ENCODE measurements at regions not wholly inside any gene's neighbourhood (a gene's known extent, or its start where the extent isn't known, plus 50 kb on each side); places are given as distances from the start of the nearest gene placed in this dataset.

DNA sequence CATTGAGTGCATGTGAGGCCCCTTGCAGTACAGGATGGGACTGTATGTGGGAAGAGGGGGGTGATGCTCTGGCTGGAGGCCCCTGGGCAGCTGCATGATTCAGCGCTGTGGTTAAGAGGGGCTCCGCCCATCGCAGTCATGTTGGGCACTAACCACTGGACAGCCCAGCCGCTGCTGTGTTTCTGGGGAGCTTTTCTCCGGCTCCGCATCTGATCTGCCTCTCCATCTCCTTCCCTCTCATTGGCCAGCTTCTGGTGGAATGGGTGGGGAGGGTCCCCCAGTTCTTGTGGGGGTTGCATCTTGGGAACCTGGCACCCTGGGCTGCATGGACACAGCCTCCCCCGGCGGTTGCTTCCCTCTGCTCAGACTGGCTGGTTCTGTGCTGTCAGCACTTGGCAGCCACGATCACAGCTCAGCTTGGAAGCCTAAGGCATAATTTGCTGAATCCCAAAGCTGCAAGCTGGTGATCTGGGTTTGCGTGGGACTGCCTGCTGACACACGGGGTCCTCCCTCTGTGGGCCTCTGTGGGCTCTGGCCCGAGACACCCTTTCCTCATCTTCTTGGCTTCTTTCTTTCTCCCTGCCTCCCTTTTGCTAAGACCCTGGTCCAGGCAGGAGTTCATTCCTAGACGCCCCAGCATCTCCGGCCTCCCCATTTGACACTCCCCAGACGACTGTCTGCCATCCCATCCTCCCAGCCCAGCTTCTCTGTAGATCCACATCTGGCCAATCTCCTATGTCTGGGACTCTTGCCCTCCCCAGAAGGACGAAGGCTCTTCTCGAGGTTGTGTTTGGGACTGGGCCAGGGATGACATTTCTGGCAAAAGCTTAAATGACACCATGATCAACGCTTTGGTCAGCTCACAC, 168.3 kb downstream of the SEC14L1 start:
- FAIRE-seq, result no peak

DNA sequence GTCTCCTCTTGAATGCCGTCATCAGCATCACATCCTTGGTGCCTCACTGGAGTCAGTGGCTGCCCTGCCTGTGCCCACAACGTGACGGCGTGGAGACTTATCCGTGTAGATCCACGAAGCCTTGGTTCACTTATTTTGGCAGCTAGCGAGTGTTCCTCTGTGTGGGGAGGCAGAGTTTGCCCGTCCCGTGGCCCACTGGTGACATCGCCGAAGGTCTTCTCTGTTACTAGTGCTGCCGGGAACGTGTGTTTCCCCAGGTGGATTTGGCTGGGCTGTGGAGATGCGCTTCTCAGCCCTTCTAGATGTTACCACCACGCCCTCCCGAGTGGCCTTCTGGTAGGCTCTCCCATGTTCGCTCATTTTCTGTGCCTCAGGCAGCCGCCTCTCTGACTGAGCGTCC, 169.6 kb downstream of the SEC14L1 start:
- 90% methylated on average over 17 of the region's 19 CpGs for WGBS (ENCODE audit: low lambda C conversion rate)
- Histone ChIP-seq H3K79me2 (ENCODE audit: insufficient read depth, low read length) (peaks cover 84% of the 10 kb centered on the region), H2AFZ (ENCODE audit: low read length) (no peak overlapping the region), H3K9me3 (ENCODE audit: low read length) (no peaks in the 10 kb centered on the region), H3K4me1 (ENCODE audit: insufficient read depth, low read length) (peaks cover 68% of the 10 kb centered on the region), H3K36me3 (replicated peaks in 1 of 2; ENCODE audit: control insufficient read depth in 1 of 2, insufficient read depth in 2 of 2, low read length in 2 of 2) (peaks cover 34 to 62% of the 10 kb centered on the region in 2 experiments; a peak in 4 of 5 replicates), H3K27me3 (ENCODE audit: control insufficient read depth in 1 of 2, insufficient read depth in 2 of 2, low read length in 2 of 2) (no peaks in the 10 kb centered on the region), H3K4me3 (replicated peaks in 1 of 3; ENCODE audit: insufficient read depth in 1 of 3, low read depth in 2 of 3, low read length in 3 of 3) (no peak overlapping the region), H3K9ac (ENCODE audit: insufficient read depth, low read depth, low read length) (no peak overlapping the region), H3K4me2 (ENCODE audit: low read depth, low read length) (no peak overlapping the region), H4K20me1 (ENCODE audit: insufficient read depth, low read length) (peaks cover 67% of the 10 kb centered on the region; the same call in 1 of the 2 replicates), H3K27ac (ENCODE audit: extremely low read length, insufficient read depth, low read length) (no peak overlapping the region)
- ChIA-PET POLR2A (no interaction called here), CTCF (ENCODE audit: low intra/inter-chr PET ratio, low total read pairs) (no interaction called here)
- DNase-seq (ENCODE audit: low spot score), result no peak
- ATAC-seq, result no peak
- no peak for FAIRE-seq
- intact Hi-C loops (cut with micrococcal nuclease; ENCODE audit: unreplicated experiment), result no loop called here
- TF ChIP-seq ZNF543 (CRISPR knock-in tag; IDR thresholded peaks at IDR 0.05), result no peak
- peak; percentile 34; the same call in 1 of the 2 replicates for TF ChIP-seq ZNF687 (CRISPR knock-in tag; IDR thresholded peaks at IDR 0.05)
- TF ChIP-seq ZBTB38 (CRISPR knock-in tag; IDR thresholded peaks at IDR 0.05), result peak; percentile 47; the same call in 1 of the 2 replicates
- TF ChIP-seq AKAP8 (CRISPR knock-in tag; IDR thresholded peaks at IDR 0.05), result 0 out of 2 replicates have a peak, but pooled peaks have one; percentile 39
- no TSS peak for BruUV-seq (replicated peaks)
- in situ Hi-C loops (cut with HindIII; ENCODE audit: extremely low pct_ligation_motif_present, low pct_unique_long_range_greater_than_20kb), result no loop called here

More for the DNA sequence above, 168.3 kb downstream of the SEC14L1 start:
- POLR2A ChIA-PET, result interaction anchor here (0.8 to 4.8 kb wide), 4 partner anchors 10 to 28 kb away, joined by 3 to 80 read pairs (median 18); no protein-coding TSS in a partner anchor
- intact Hi-C loops (cut with micrococcal nuclease; ENCODE audit: unreplicated experiment), result no loop called here
- Histone ChIP-seq H3K4me1 (ENCODE audit: insufficient read depth, low read length) (peaks cover 68% of the 10 kb centered on the region), H3K9ac (ENCODE audit: insufficient read depth, low read depth, low read length) (no peak overlapping the region), H2AFZ (ENCODE audit: low read length) (no peak overlapping the region), H3K4me2 (ENCODE audit: low read depth, low read length) (no peak overlapping the region), H4K20me1 (ENCODE audit: insufficient read depth, low read length) (peaks cover 60% of the 10 kb centered on the region; the same call in 1 of the 2 replicates), H3K79me2 (ENCODE audit: insufficient read depth, low read length) (peaks cover 88% of the 10 kb centered on the region), H3K36me3 (replicated peaks in 1 of 2; ENCODE audit: control insufficient read depth in 1 of 2, insufficient read depth in 2 of 2, low read length in 2 of 2) (peaks cover 31 to 57% of the 10 kb centered on the region in 2 experiments; a peak in 4 of 5 replicates), H3K27me3 (ENCODE audit: control insufficient read depth in 1 of 2, insufficient read depth in 2 of 2, low read length in 2 of 2) (no peaks in the 10 kb centered on the region), H3K27ac (ENCODE audit: extremely low read length, insufficient read depth, low read length) (no peak overlapping the region), H3K9me3 (ENCODE audit: low read length) (no peaks in the 10 kb centered on the region), H3K4me3 (replicated peaks in 1 of 3; ENCODE audit: insufficient read depth in 1 of 3, low read depth in 2 of 3, low read length in 3 of 3) (no peak overlapping the region)
- in situ Hi-C loops (cut with HindIII; ENCODE audit: extremely low pct_ligation_motif_present, low pct_unique_long_range_greater_than_20kb), result no loop called here
- TF ChIP-seq, protein P1, sequence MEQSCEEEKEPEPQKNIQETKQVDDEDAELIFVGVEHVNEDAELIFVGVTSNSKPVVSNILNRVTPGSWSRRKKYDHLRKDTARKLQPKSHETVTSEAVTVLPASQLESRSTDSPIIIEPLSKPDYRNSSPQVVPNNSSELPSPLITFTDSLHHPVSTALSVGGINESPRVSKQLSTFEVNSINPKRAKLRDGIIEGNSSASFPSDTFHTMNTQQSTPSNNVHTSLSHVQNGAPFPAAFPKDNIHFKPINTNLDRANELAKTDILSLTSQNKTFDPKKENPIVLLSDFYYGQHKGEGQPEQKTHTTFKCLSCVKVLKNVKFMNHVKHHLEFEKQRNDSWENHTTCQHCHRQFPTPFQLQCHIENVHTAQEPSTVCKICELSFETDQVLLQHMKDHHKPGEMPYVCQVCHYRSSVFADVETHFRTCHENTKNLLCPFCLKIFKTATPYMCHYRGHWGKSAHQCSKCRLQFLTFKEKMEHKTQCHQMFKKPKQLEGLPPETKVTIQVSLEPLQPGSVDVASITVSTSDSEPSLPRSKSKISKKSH (CRISPR knock-in tag; IDR thresholded peaks at IDR 0.05; ENCODE audit: borderline replicate concordance), result peak; percentile 30; the same call in 1 of the 2 replicates
- no peak for TF ChIP-seq ZIK1 (CRISPR knock-in tag; IDR thresholded peaks at IDR 0.05; ENCODE audit: borderline replicate concordance, low read depth)
- TF ChIP-seq AGO2 (optimal IDR thresholded peaks at IDR 0.05; ENCODE audit: low read depth, low read length), result peak; percentile 65
- TF ChIP-seq ZNF225 (CRISPR knock-in tag; IDR thresholded peaks at IDR 0.05), result no peak
- TF ChIP-seq ZNF296 (CRISPR knock-in tag; conservative IDR thresholded peaks at IDR 0.05), result 0 out of 2 replicates have a peak, but pooled peaks have one; percentile 57
- TF ChIP-seq ZMYM3 (CRISPR knock-in tag; IDR thresholded peaks at IDR 0.05), result 0 out of 2 replicates have a peak, but pooled peaks have one; percentile 15
- no peak for TF ChIP-seq ZNF546 (CRISPR knock-in tag; conservative IDR thresholded peaks at IDR 0.05)
- BruUV-seq (replicated peaks), result no TSS peak
- DNase-seq (ENCODE audit: low spot score) (no peak), ATAC-seq (no peak)
- CTCF ChIA-PET (ENCODE audit: low intra/inter-chr PET ratio, low total read pairs), result no interaction called here
- 97% methylated on average over 17 of the region's 18 CpGs for WGBS (ENCODE audit: low lambda C conversion rate)

Measured in HepG2 (cell line).